Trophoblast cell (in vitro differentiated cells and primary cell): ENCODE measurements at regions not wholly inside any gene's neighbourhood (a gene's known extent, or its start where the extent isn't known, plus 50 kb on each side); places are given as distances from the start of the nearest gene placed in this dataset.
A peak's percentile ranks its signal among the peaks of the same experiment; 100 is the strongest.

ENCODE experiments used
- DNase-seq, 2 donors: peaks; one replicate each; pipeline ENCODE4 v3.0.0-alpha.2; 2016
- H2AFZ ChIP-seq: 2 replicates; pipeline ENCODE4 v1.6.1; 2013; ENCODE audit warnings: low read length, moderate library complexity, mild to moderate bottlenecking; ENCODE audit not compliant: insufficient read depth, poor library complexity
- H2AK5ac ChIP-seq: 2 replicates; pipeline ENCODE4 v1.6.1; 2013; ENCODE audit warnings: mild to moderate bottlenecking, low read length
- H2BK120ac ChIP-seq: 2 replicates; pipeline ENCODE4 v1.6.1; 2013; ENCODE audit warnings: low read length, mild to moderate bottlenecking, moderate library complexity; ENCODE audit not compliant: insufficient read depth, poor library complexity
- H2BK12ac ChIP-seq: 2 replicates; pipeline ENCODE4 v1.6.1; 2013; ENCODE audit warnings: mild to moderate bottlenecking, low read length, moderate library complexity
- H2BK5ac ChIP-seq: 2 replicates; pipeline ENCODE4 v1.6.1; 2013; ENCODE audit warnings: low read length, low read depth, moderate library complexity, mild to moderate bottlenecking; ENCODE audit not compliant: poor library complexity
- H3K14ac ChIP-seq: 2 replicates; pipeline ENCODE4 v1.6.1; 2013; ENCODE audit warnings: mild to moderate bottlenecking, low read length
- H3K18ac ChIP-seq: 2 replicates; pipeline ENCODE4 v1.6.1; 2013; ENCODE audit warnings: mild to moderate bottlenecking, low read length
- H3K23ac ChIP-seq: 2 replicates; pipeline ENCODE4 v1.6.1; 2013; ENCODE audit warnings: low read length
- H3K27ac ChIP-seq: 2 replicates; pipeline ENCODE4 v1.5.1; 2013; ENCODE audit warnings: low read depth, mild to moderate bottlenecking, inconsistent platforms, low read length, moderate library complexity
- H3K27me3 ChIP-seq: 2 replicates; pipeline ENCODE4 v1.6.1; 2013; ENCODE audit warnings: inconsistent platforms, mild to moderate bottlenecking, low read length, moderate library complexity; ENCODE audit not compliant: insufficient read depth
- H3K36me3 ChIP-seq, 2 experiments: 1 replicate in 1 of 2; 2 replicates in 1 of 2; pipeline ENCODE4 v1.6.1; 2013; ENCODE audit warnings: low read length in 2 of 2, mild to moderate bottlenecking in 2 of 2, moderate library complexity in 1 of 2; ENCODE audit not compliant: insufficient read depth in 2 of 2, control insufficient read depth in 1 of 2
- H3K4ac ChIP-seq: 2 replicates; pipeline ENCODE4 v1.6.1; 2013; ENCODE audit warnings: low read depth, mild to moderate bottlenecking, low read length, moderate library complexity
- H3K4me1 ChIP-seq, 2 experiments: 1 replicate in 1 of 2; 2 replicates in 1 of 2; pipeline ENCODE4 v1.6.1; 2013; ENCODE audit warnings: low read length in 2 of 2, mild to moderate bottlenecking in 2 of 2, moderate library complexity in 1 of 2; ENCODE audit not compliant: insufficient read depth in 2 of 2, control insufficient read depth in 1 of 2
- H3K4me2 ChIP-seq: 2 replicates; pipeline ENCODE4 v1.6.1; 2013; ENCODE audit warnings: inconsistent platforms, mild to moderate bottlenecking, low read length, moderate library complexity
- H3K4me3 ChIP-seq: 2 replicates; pipeline ENCODE4 v1.5.1; 2013; ENCODE audit warnings: mild to moderate bottlenecking, low read depth, low read length, inconsistent platforms
- H3K79me1 ChIP-seq: one replicate; pipeline ENCODE4 v1.6.1; 2013; ENCODE audit warnings: low read length
- H3K79me2 ChIP-seq: 2 replicates; pipeline ENCODE4 v1.6.1; 2013; ENCODE audit warnings: low read length, mild to moderate bottlenecking; ENCODE audit not compliant: control insufficient read depth, insufficient read depth, poor library complexity
- H3K9ac ChIP-seq: 2 replicates; pipeline ENCODE4 v1.6.1; 2013; ENCODE audit warnings: mild to moderate bottlenecking, low read length
- H3K9me3 ChIP-seq: 2 replicates; pipeline ENCODE4 v1.6.1; 2013; ENCODE audit warnings: low read depth, mild to moderate bottlenecking, control low read depth, inconsistent platforms, low read length; ENCODE audit not compliant: insufficient read depth
- H4K12ac ChIP-seq: 2 replicates; pipeline ENCODE4 v1.6.1; 2013; ENCODE audit warnings: low read depth, mild to moderate bottlenecking, low read length, moderate library complexity
- H4K8ac ChIP-seq: 2 replicates; pipeline ENCODE4 v1.6.1; 2013; ENCODE audit warnings: low read depth, mild to moderate bottlenecking, low read length, moderate library complexity
- H4K91ac ChIP-seq: one replicate; pipeline ENCODE4 v1.6.1; 2013; ENCODE audit warnings: low read depth, mild to moderate bottlenecking, low read length, moderate library complexity
- WGBS: extraction: QIAGEN DNeasy Blood & Tissue Kit; methylation state at CpG from one replicate; pipeline ENCODE4 v1.1.7; 2013; ENCODE audit warnings: missing lambda C conversion rate; ENCODE audit not compliant: insufficient read length, insufficient coverage; ENCODE audit errors: extremely low coverage; 5-methylcytosine and 5-hydroxymethylcytosine counted together

- H3K9ac ChIP-seq, result no peak overlapping the region
- H3K18ac ChIP-seq, result no peak overlapping the region
- H2BK5ac ChIP-seq, result no peak overlapping the region
- no peaks in the 10 kb centered on the region for H3K4me1 ChIP-seq
- peak in 1 of 2 donors; percentile 58 for DNase-seq
- H3K27ac ChIP-seq, result no peak overlapping the region
- no peak overlapping the region for H2BK12ac ChIP-seq
- H3K14ac ChIP-seq, result no peak overlapping the region
- H4K91ac ChIP-seq, result no peak overlapping the region
- no peaks in the 10 kb centered on the region for H3K9me3 ChIP-seq
- no peak overlapping the region for H4K12ac ChIP-seq
- H3K79me1 ChIP-seq, result no peaks in the 10 kb centered on the region
- H3K4me3 ChIP-seq, result no peak overlapping the region
- no peak overlapping the region for H3K4me2 ChIP-seq
- H3K79me2 ChIP-seq, result no peaks in the 10 kb centered on the region
- no peaks in the 10 kb centered on the region for H3K36me3 ChIP-seq
- no peak overlapping the region for H2BK120ac ChIP-seq
- H3K23ac ChIP-seq, result no peak overlapping the region
- H2AK5ac ChIP-seq, result no peak overlapping the region
- no peaks in the 10 kb centered on the region for H3K27me3 ChIP-seq
- no peak overlapping the region for H3K4ac ChIP-seq
- no CpG with 5 or more reads among the region's 1 CpG for WGBS
- no peak overlapping the region for H2AFZ ChIP-seq
- no peak overlapping the region for H4K8ac ChIP-seq
These were observed 65.4 kb upstream of the ESRRG start for GRCh38 chr1:216788671-216789070.

- Histone ChIP-seq H3K23ac (no peak overlapping the region), H3K27ac (no peak overlapping the region), H3K9me3 (no peaks in the 10 kb centered on the region), H2AK5ac (no peak overlapping the region), H4K91ac (no peak overlapping the region), H4K12ac (no peak overlapping the region), H3K18ac (no peak overlapping the region), H3K4me3 (no peak overlapping the region), H3K4ac (no peak overlapping the region), H3K36me3 (no peaks in the 10 kb centered on the region), H4K8ac (no peak overlapping the region), H3K14ac (no peak overlapping the region), H3K79me1 (no peaks in the 10 kb centered on the region), H3K79me2 (no peaks in the 10 kb centered on the region), H2BK5ac (no peak overlapping the region), H3K27me3 (no peaks in the 10 kb centered on the region), H2AFZ (no peak overlapping the region), H3K4me1 (no peaks in the 10 kb centered on the region), H2BK12ac (no peak overlapping the region), H3K4me2 (no peak overlapping the region), H2BK120ac (no peak overlapping the region), H3K9ac (no peak overlapping the region)
- WGBS, result no CpG with 5 or more reads among the region's 4 CpGs
- DNase-seq, result peak; percentile 64 to 90
These were observed 62.5 kb upstream of the ESRRG start for GRCh38 chr1:216785737-216786136.

- Histone ChIP-seq H2AFZ (no peak overlapping the region), H3K18ac (no peak overlapping the region), H3K4me3 (no peak overlapping the region), H2BK5ac (no peak overlapping the region), H2AK5ac (no peak overlapping the region), H4K91ac (no peak overlapping the region), H3K4me2 (no peak overlapping the region), H3K4me1 (no peaks in the 10 kb centered on the region), H3K79me2 (no peaks in the 10 kb centered on the region), H3K27ac (no peak overlapping the region), H3K4ac (no peak overlapping the region), H3K9ac (no peak overlapping the region), H2BK12ac (no peak overlapping the region), H3K79me1 (no peaks in the 10 kb centered on the region), H2BK120ac (no peak overlapping the region), H3K14ac (no peak overlapping the region), H3K27me3 (no peaks in the 10 kb centered on the region), H4K8ac (no peak overlapping the region), H3K9me3 (no peaks in the 10 kb centered on the region), H3K36me3 (no peaks in the 10 kb centered on the region), H3K23ac (no peak overlapping the region), H4K12ac (no peak overlapping the region)
- WGBS, result no CpG with 5 or more reads among the region's 3 CpGs
- peak in 1 of 2 donors; percentile 42 for DNase-seq
These were observed 62.0 kb upstream of the ESRRG start for GRCh38 chr1:216785221-216785620.

GRCh38 chr1:216779686-216780085 is 56.5 kb upstream of the ESRRG start:
- Histone ChIP-seq H2BK12ac (no peak overlapping the region), H3K4ac (no peak overlapping the region), H2BK120ac (no peak overlapping the region), H3K79me1 (no peaks in the 10 kb centered on the region), H3K27me3 (no peaks in the 10 kb centered on the region), H3K14ac (no peak overlapping the region), H3K4me1 (no peaks in the 10 kb centered on the region), H3K36me3 (no peaks in the 10 kb centered on the region), H3K23ac (no peak overlapping the region), H2AK5ac (no peak overlapping the region), H4K8ac (no peak overlapping the region), H2BK5ac (no peak overlapping the region), H4K12ac (no peak overlapping the region), H4K91ac (no peak overlapping the region), H3K9me3 (no peaks in the 10 kb centered on the region), H3K79me2 (no peaks in the 10 kb centered on the region), H3K9ac (no peak overlapping the region), H3K4me2 (no peak overlapping the region), H2AFZ (no peak overlapping the region), H3K4me3 (no peak overlapping the region), H3K27ac (no peak overlapping the region), H3K18ac (no peak overlapping the region)
- no peak for DNase-seq
